GM06990 (cell line): ENCODE measurements at regions not wholly inside any gene's neighbourhood (a gene's known extent, or its start where the extent isn't known, plus 50 kb on each side); places are given as distances from the start of the nearest gene placed in this dataset.

Experiments used
- DNase-seq: peaks from one replicate; pipeline ENCODE4 v3.0.0-alpha.2; 2011; ENCODE audit not compliant: insufficient read length; ENCODE audit errors: extremely low read depth
- H3K27me3 ChIP-seq: replicated peaks from 2 replicates; pipeline ENCODE4 v1.6.0; 2011; ENCODE audit warnings: low read length; ENCODE audit not compliant: control insufficient read depth, insufficient read depth
- H3K36me3 ChIP-seq: 2 replicates; pipeline ENCODE4 v1.5.1; 2011; ENCODE audit warnings: low read length; ENCODE audit not compliant: control insufficient read depth, insufficient read depth
- H3K4me3 ChIP-seq: replicated peaks from 2 replicates; pipeline ENCODE4 v1.5.1; 2011; ENCODE audit warnings: low read depth, mild to moderate bottlenecking, control low read depth, low read length
- TF ChIP-seq, protein P1 (sequence below): IDR thresholded peaks from 2 replicates; pipeline ENCODE4 v1.5.1; 2011; ENCODE audit warnings: low read length, control low read depth, mild to moderate bottlenecking, inconsistent platforms; ENCODE audit not compliant: insufficient read depth, poor library complexity, severe bottlenecking

DNA sequence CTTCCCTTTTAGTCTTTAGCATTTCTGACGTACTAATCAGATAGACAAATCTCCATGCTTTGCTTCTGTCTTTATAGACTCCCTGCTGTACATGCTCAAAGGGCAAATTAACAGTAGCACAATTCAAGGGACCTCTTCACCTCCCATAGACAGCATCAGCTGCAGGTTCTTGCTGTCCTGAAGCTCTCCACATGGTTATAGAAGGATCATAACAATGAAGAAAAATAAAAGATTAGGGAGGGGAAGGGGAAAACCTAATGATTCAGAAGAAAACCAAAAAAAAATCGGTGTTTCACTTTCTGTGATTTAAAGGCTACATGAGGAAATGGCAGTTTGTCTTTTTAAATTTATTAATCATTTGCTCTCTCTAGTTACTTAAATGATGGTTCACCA lies 155.5 kb downstream of the PTCSC3 start:
- Histone ChIP-seq H3K27me3 (no peaks in the 10 kb centered on the region), H3K36me3 (no peaks in the 10 kb centered on the region), H3K4me3 (no peak overlapping the region)
- TF ChIP-seq, protein P1, sequence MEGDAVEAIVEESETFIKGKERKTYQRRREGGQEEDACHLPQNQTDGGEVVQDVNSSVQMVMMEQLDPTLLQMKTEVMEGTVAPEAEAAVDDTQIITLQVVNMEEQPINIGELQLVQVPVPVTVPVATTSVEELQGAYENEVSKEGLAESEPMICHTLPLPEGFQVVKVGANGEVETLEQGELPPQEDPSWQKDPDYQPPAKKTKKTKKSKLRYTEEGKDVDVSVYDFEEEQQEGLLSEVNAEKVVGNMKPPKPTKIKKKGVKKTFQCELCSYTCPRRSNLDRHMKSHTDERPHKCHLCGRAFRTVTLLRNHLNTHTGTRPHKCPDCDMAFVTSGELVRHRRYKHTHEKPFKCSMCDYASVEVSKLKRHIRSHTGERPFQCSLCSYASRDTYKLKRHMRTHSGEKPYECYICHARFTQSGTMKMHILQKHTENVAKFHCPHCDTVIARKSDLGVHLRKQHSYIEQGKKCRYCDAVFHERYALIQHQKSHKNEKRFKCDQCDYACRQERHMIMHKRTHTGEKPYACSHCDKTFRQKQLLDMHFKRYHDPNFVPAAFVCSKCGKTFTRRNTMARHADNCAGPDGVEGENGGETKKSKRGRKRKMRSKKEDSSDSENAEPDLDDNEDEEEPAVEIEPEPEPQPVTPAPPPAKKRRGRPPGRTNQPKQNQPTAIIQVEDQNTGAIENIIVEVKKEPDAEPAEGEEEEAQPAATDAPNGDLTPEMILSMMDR, result no peak
- peak; percentile 10 for DNase-seq

DNA sequence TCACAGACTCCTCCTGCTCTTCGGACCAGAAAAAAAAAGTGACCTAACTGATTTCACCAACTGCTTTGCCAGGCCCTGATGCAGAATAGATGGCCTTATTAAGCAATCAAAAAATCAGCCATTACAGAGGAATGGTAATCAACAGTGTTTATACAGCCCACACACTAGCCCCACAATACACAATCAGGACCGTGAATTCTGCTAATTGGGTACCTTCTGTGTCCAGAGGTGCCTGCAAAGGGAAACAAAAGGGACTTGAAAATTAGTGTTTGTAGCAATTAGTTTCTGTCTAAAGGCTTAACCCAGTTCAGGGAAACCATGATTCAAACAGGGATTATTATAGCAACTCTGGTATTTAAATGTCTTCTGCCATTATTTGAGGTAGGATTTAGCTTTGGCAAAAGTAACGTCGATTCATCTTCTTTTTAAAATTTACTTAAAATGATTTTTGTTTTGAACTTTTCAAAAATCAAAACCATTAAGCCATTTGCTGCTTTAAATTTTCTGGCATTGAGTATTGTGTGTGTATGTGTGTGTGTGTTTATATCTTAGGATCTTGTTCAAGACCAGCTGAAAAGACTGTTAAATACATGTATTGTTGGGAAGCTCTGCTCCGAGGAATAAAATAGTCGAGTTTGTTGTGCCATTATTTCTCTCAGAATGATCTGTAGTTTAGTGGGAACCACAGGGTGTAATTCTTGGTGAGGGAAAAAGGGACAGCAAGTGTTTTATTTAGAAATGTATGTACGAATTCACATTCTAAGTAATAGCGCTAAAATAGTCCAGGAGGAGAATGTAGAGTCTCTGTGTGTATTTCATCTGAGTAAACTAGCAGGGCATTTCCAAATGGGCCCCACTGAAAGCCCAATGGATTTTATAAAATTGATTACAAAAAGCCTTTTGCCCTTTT lies 156.1 kb downstream of the PTCSC3 start:
- TF ChIP-seq, protein P1, result no peak
- Histone ChIP-seq H3K4me3 (no peak overlapping the region), H3K36me3 (no peaks in the 10 kb centered on the region), H3K27me3 (no peaks in the 10 kb centered on the region)
- no peak for DNase-seq

DNA sequence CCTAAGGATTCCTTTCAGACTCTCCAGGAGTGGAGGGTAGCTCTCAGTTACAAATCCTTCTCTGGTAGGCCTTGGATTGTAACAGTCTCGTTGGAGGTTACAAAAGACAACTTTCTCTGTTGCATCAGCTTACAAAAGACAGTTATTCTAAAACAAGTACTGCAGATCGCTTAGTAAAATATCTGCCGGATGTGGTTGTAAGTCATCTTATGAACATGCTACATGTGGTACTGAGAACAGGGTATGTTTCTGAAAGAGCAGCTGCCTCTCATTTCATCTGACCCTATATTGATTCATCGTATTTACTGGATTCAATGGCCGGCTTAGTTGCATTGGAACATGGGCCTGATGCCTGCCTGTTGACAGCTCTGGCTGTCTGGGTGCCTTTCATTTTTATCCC lies 157.4 kb downstream of the PTCSC3 start:
- TF ChIP-seq, protein P1, result no peak
- H3K36me3 ChIP-seq, result no peaks in the 10 kb centered on the region
- H3K4me3 ChIP-seq, result no peak overlapping the region
- DNase-seq, result no peak
- no peaks in the 10 kb centered on the region for H3K27me3 ChIP-seq

DNA sequence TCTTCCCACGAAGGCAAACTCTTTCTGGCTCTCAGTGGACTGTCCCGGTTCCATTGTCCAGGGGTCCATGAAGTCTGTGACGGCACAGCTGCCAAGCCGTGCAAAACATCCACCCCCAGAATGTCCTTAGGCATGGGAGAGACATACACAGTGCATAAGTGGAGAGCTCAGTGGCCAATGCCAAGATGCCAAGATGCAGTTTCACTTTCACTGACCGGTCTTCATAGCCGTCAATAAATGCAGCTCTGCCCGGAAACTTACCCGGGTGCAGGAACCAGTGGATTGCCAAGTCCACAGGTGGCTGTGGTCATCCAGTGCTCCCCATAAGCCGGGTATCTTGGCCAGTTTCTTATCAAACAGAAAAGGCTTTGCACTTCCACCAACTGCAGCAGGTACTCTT lies 162.3 kb downstream of the PTCSC3 start:
- H3K27me3 ChIP-seq, result no peaks in the 10 kb centered on the region
- no peaks in the 10 kb centered on the region for H3K36me3 ChIP-seq
- H3K4me3 ChIP-seq, result no peak overlapping the region
- DNase-seq, result no peak
- TF ChIP-seq, protein P1, result no peak

DNA sequence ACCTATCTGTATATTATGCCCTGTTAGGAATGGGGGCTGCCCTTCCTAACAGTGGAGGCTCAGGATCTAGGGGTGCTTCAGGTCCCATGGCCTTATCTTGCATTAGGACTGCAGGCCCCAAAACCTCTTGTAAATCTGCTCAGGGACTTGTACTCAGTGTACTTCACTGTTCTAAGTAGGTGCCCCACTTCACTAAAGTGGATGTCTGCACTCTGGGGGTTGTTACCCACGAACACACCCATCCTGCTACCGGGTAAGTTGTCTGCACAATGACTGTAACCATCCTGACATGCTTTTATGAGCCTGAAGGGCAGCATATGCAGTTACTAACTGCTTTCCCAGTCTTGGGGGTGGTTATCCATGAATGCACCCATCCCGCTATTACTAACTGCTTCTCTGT lies 163.0 kb downstream of the PTCSC3 start:
- TF ChIP-seq, protein P1, result no peak

More for the DNA sequence above, 163.0 kb downstream of the PTCSC3 start:
- H3K36me3 ChIP-seq, result no peaks in the 10 kb centered on the region
- no peak overlapping the region for H3K4me3 ChIP-seq
- no peak for DNase-seq
- no peaks in the 10 kb centered on the region for H3K27me3 ChIP-seq
